H9 (cell line): ENCODE measurements at regions not wholly inside any gene's neighbourhood (a gene's known extent, or its start where the extent isn't known, plus 50 kb on each side); places are given as distances from the start of the nearest gene placed in this dataset.

Experiments used
- DNase-seq: peaks from one replicate; pipeline ENCODE4 v3.0.0-alpha.2; 2017
- H2AFZ ChIP-seq: one replicate; pipeline ENCODE4 v1.6.1; 2013; ENCODE audit warnings: mild to moderate bottlenecking, low read length, control low read depth, moderate library complexity
- H2AK5ac ChIP-seq: 2 replicates; pipeline ENCODE4 v1.6.1; 2013; ENCODE audit warnings: low read length, control low read depth, mixed read lengths; ENCODE audit not compliant: insufficient read length
- H2BK120ac ChIP-seq: one replicate; pipeline ENCODE4 v1.6.1; 2013; ENCODE audit warnings: low read depth, mild to moderate bottlenecking, low read length, control low read depth, inconsistent platforms; ENCODE audit not compliant: poor library complexity, severe bottlenecking
- H2BK12ac ChIP-seq: 2 replicates; pipeline ENCODE4 v1.6.1; 2013; ENCODE audit warnings: low read length, control low read depth, mixed read lengths, low read depth; ENCODE audit not compliant: insufficient read length
- H2BK15ac ChIP-seq: 2 replicates; pipeline ENCODE4 v1.6.1; 2013; ENCODE audit warnings: low read depth, low read length, control low read depth
- H2BK20ac ChIP-seq: one replicate; pipeline ENCODE4 v1.6.1; 2013; ENCODE audit warnings: low read depth, mild to moderate bottlenecking, low read length, control low read depth, inconsistent platforms; ENCODE audit not compliant: poor library complexity, severe bottlenecking
- H2BK5ac ChIP-seq: 2 replicates; pipeline ENCODE4 v1.6.1; 2013; ENCODE audit warnings: low read length, control low read depth, mixed read lengths; ENCODE audit not compliant: insufficient read length
- H3K14ac ChIP-seq: 2 replicates; pipeline ENCODE4 v1.6.1; 2013; ENCODE audit warnings: low read length, control low read depth; ENCODE audit not compliant: insufficient read depth
- H3K18ac ChIP-seq: 2 replicates; pipeline ENCODE4 v1.6.1; 2013; ENCODE audit warnings: low read depth, mild to moderate bottlenecking, mixed read lengths, low read length, control low read depth; ENCODE audit not compliant: insufficient read length
- H3K23ac ChIP-seq: 2 replicates; pipeline ENCODE4 v1.6.1; 2013; ENCODE audit warnings: low read length, control low read depth, mixed read lengths, low read depth; ENCODE audit not compliant: insufficient read length
- H3K23me2 ChIP-seq: 2 replicates; pipeline ENCODE4 v1.6.1; 2013; ENCODE audit warnings: low read depth, mild to moderate bottlenecking, mixed read lengths, low read length, control low read depth; ENCODE audit not compliant: insufficient read length, poor library complexity, severe bottlenecking
- H3K27ac ChIP-seq: 2 replicates; pipeline ENCODE4 v1.5.1; 2013; ENCODE audit warnings: low read length, control low read depth, mixed read lengths, low read depth; ENCODE audit not compliant: insufficient read length
- H3K27me3 ChIP-seq: 2 replicates; pipeline ENCODE4 v1.6.1; 2013; ENCODE audit warnings: low read length, control low read depth, inconsistent platforms; ENCODE audit not compliant: insufficient read depth
- H3K4ac ChIP-seq: 2 replicates; pipeline ENCODE4 v1.6.1; 2013; ENCODE audit warnings: low read depth, mild to moderate bottlenecking, control low read depth, inconsistent platforms, low read length, moderate library complexity
- H3K4me1 ChIP-seq: 2 replicates; pipeline ENCODE4 v1.6.1; 2013; ENCODE audit warnings: low read length, control low read depth, inconsistent platforms; ENCODE audit not compliant: insufficient read depth
- H3K4me2 ChIP-seq: 2 replicates; pipeline ENCODE4 v1.6.1; 2013; ENCODE audit warnings: low read length, control low read depth, mixed read lengths; ENCODE audit not compliant: insufficient read length, insufficient read depth
- H3K56ac ChIP-seq: 2 replicates; pipeline ENCODE4 v1.6.1; 2013; ENCODE audit warnings: low read depth, mild to moderate bottlenecking, mixed read lengths, low read length, control low read depth; ENCODE audit not compliant: insufficient read length
- H3K79me1 ChIP-seq: 2 replicates; pipeline ENCODE4 v1.6.1; 2013; ENCODE audit warnings: low read depth, mild to moderate bottlenecking, moderate library complexity, low read length, control low read depth, inconsistent platforms; ENCODE audit not compliant: insufficient read depth, poor library complexity, severe bottlenecking
- H3K79me2 ChIP-seq: 2 replicates; pipeline ENCODE4 v1.6.1; 2013; ENCODE audit warnings: low read length, control low read depth, inconsistent platforms; ENCODE audit not compliant: insufficient read depth
- H3K9ac ChIP-seq: 2 replicates; pipeline ENCODE4 v1.6.1; 2013; ENCODE audit warnings: low read length, control low read depth, mixed read lengths; ENCODE audit not compliant: insufficient read length; ENCODE audit errors: extremely low read depth
- H3K9me3 ChIP-seq: one replicate; pipeline ENCODE4 v1.6.1; 2013; ENCODE audit warnings: low read depth, low read length, inconsistent platforms; ENCODE audit not compliant: control insufficient read depth
- H3T11ph ChIP-seq: one replicate; pipeline ENCODE4 v1.6.1; 2013; ENCODE audit warnings: mild to moderate bottlenecking, low read length, control low read depth, inconsistent platforms
- H4K20me1 ChIP-seq: one replicate; pipeline ENCODE4 v1.6.1; 2013; ENCODE audit not compliant: control insufficient read depth, insufficient read length, insufficient read depth
- H4K5ac ChIP-seq: 2 replicates; pipeline ENCODE4 v1.6.1; 2013; ENCODE audit warnings: low read depth, mild to moderate bottlenecking, mixed read lengths, low read length, control low read depth; ENCODE audit not compliant: insufficient read length
- H4K8ac ChIP-seq: replicated peaks from 2 replicates; pipeline ENCODE4 v1.6.1; 2013; ENCODE audit warnings: low read length, control low read depth, mixed read lengths, low read depth; ENCODE audit not compliant: insufficient read length
- H4K91ac ChIP-seq: 2 replicates; pipeline ENCODE4 v1.6.1; 2013; ENCODE audit warnings: low read depth, mild to moderate bottlenecking, moderate library complexity, mixed read lengths, low read length, control low read depth; ENCODE audit not compliant: insufficient read length
- H3K27ac Mint-ChIP-seq, 3 experiments: 2 replicates in 2 of 3; 3 replicates in 1 of 3; pipeline ENCODE4 v1.8.0; 2020 to 2021; ENCODE audit warnings: mixed read lengths in 3 of 3, mild to moderate bottlenecking in 1 of 3, moderate library complexity in 1 of 3
- H3K27me3 Mint-ChIP-seq: 2 replicates; pipeline ENCODE4 v1.8.0; 2021; ENCODE audit warnings: low read depth, mild to moderate bottlenecking, moderate library complexity, mixed read lengths
- H3K36me3 Mint-ChIP-seq, 3 experiments: 2 replicates in 2 of 3; 3 replicates in 1 of 3; pipeline ENCODE4 v1.8.0; 2020 to 2021; ENCODE audit warnings: low read depth in 3 of 3, mixed read lengths in 3 of 3; ENCODE audit not compliant: insufficient read depth in 1 of 3
- H3K4me1 Mint-ChIP-seq, 2 experiments: 2 replicates each; pipeline ENCODE4 v1.8.0; 2020; ENCODE audit warnings: mixed read lengths in 2 of 2
- H3K4me3 Mint-ChIP-seq, 2 experiments: 2 replicates in 1 of 2; 3 replicates in 1 of 2; pipeline ENCODE4 v1.8.0; 2020 to 2021; ENCODE audit warnings: mild to moderate bottlenecking in 2 of 2, mixed read lengths in 2 of 2, moderate library complexity in 1 of 2
- H3K9me3 Mint-ChIP-seq, 2 experiments: 2 replicates in 1 of 2; 3 replicates in 1 of 2; pipeline ENCODE4 v1.8.0; 2020; ENCODE audit warnings: mild to moderate bottlenecking in 2 of 2, mixed read lengths in 2 of 2, moderate library complexity in 1 of 2
- WGBS: extraction: QIAGEN DNeasy Blood & Tissue Kit; methylation state at CpG from one replicate; pipeline ENCODE4 v1.1.7; 2013; ENCODE audit warnings: missing lambda C conversion rate, low lambda C conversion rate, mixed read lengths; ENCODE audit not compliant: insufficient read length; ENCODE audit errors: extremely low coverage; 5-methylcytosine and 5-hydroxymethylcytosine counted together
- TF ChIP-seq, protein P1 (sequence below): fragments of 200-600 bp; sonication (generic); conservative IDR thresholded peaks from 3 replicates; pipeline ENCODE4 v1.8.0; 2021; ENCODE audit warnings: antibody characterized with exemption, mild to moderate bottlenecking

DNA sequence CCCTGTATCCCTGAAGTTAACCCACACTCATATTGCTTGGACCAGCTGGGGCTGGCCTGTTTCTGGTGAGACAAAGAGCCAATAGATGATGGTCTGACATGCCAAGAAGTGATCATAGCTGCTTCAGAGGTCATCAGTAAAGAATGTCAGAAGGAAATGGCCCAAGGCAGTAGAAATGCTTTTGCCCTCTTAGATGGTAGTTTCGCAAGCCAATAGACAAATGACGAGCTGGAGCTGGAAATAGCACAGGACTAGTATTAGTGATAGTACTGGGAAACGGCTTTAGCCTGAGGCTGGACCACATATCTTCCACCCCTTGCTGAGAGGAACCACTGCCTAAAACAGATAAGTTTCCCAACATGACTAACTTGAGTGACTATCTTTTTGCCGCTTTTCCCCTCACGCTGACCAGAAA is 176.1 kb upstream of the THBS1 start:
- H2BK5ac ChIP-seq: no peak overlapping the region
- H2AK5ac ChIP-seq: no peak overlapping the region
- H3K36me3 Mint-ChIP-seq: no peaks in the 10 kb centered on the region
- H2BK15ac ChIP-seq: no peak overlapping the region
- H4K8ac ChIP-seq: no peak overlapping the region
- H4K20me1 ChIP-seq: no peaks in the 10 kb centered on the region
- no peak overlapping the region for H2AFZ ChIP-seq
- no peaks in the 10 kb centered on the region for H3K79me2 ChIP-seq
- H3K27ac Mint-ChIP-seq: no peak overlapping the region
- DNase-seq: no peak
- H2BK12ac ChIP-seq: no peak overlapping the region
- no peak overlapping the region for H3K14ac ChIP-seq
- H3K27ac ChIP-seq: no peak overlapping the region
- no peaks in the 10 kb centered on the region; the same call in 1 of the 2 replicates for H3K4me1 ChIP-seq
- no peaks in the 10 kb centered on the region for H3K4me1 Mint-ChIP-seq
- WGBS: no CpG with 5 or more reads among the region's 5 CpGs
- H3K4me3 Mint-ChIP-seq: no peak overlapping the region
- no peak overlapping the region for H3K4ac ChIP-seq
- H2BK20ac ChIP-seq: no peak overlapping the region
- H3K9ac ChIP-seq: no peak overlapping the region
- no peak overlapping the region for H3K18ac ChIP-seq
- H3K56ac ChIP-seq: no peak overlapping the region
- H4K5ac ChIP-seq: no peak overlapping the region
- H3K9me3 ChIP-seq: no peaks in the 10 kb centered on the region
- no peaks in the 10 kb centered on the region for H3K27me3 Mint-ChIP-seq
- no peak overlapping the region for H3K4me2 ChIP-seq
- no peaks in the 10 kb centered on the region for H3K9me3 Mint-ChIP-seq
- no peak overlapping the region for H3T11ph ChIP-seq
- no peak overlapping the region for H2BK120ac ChIP-seq
- TF ChIP-seq, protein P1, sequence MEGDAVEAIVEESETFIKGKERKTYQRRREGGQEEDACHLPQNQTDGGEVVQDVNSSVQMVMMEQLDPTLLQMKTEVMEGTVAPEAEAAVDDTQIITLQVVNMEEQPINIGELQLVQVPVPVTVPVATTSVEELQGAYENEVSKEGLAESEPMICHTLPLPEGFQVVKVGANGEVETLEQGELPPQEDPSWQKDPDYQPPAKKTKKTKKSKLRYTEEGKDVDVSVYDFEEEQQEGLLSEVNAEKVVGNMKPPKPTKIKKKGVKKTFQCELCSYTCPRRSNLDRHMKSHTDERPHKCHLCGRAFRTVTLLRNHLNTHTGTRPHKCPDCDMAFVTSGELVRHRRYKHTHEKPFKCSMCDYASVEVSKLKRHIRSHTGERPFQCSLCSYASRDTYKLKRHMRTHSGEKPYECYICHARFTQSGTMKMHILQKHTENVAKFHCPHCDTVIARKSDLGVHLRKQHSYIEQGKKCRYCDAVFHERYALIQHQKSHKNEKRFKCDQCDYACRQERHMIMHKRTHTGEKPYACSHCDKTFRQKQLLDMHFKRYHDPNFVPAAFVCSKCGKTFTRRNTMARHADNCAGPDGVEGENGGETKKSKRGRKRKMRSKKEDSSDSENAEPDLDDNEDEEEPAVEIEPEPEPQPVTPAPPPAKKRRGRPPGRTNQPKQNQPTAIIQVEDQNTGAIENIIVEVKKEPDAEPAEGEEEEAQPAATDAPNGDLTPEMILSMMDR: no peak
- H3K79me1 ChIP-seq: no peaks in the 10 kb centered on the region
- H4K91ac ChIP-seq: no peak overlapping the region
- H3K23ac ChIP-seq: no peak overlapping the region
- no peaks in the 10 kb centered on the region for H3K23me2 ChIP-seq
- H3K27me3 ChIP-seq: no peaks in the 10 kb centered on the region
